ENCODE measurements at regions not wholly inside any gene's neighbourhood (a gene's known extent, or its start where the extent isn't known, plus 50 kb on each side); places are given as distances from the start of the nearest gene placed in this dataset.

GRCh38 chr18:30622104-30622503 is 420.4 kb downstream of the DSC3 start:
- no peak for TF ChIP-seq POLR2A (IDR thresholded peaks at IDR 0.05)
- TF ChIP-seq, protein P1, sequence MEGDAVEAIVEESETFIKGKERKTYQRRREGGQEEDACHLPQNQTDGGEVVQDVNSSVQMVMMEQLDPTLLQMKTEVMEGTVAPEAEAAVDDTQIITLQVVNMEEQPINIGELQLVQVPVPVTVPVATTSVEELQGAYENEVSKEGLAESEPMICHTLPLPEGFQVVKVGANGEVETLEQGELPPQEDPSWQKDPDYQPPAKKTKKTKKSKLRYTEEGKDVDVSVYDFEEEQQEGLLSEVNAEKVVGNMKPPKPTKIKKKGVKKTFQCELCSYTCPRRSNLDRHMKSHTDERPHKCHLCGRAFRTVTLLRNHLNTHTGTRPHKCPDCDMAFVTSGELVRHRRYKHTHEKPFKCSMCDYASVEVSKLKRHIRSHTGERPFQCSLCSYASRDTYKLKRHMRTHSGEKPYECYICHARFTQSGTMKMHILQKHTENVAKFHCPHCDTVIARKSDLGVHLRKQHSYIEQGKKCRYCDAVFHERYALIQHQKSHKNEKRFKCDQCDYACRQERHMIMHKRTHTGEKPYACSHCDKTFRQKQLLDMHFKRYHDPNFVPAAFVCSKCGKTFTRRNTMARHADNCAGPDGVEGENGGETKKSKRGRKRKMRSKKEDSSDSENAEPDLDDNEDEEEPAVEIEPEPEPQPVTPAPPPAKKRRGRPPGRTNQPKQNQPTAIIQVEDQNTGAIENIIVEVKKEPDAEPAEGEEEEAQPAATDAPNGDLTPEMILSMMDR (IDR thresholded peaks at IDR 0.05) = no peak

Measured in heart left ventricle (tissue), 13 donors.